DND-41 (cell line): ENCODE measurements at regions not wholly inside any gene's neighbourhood (a gene's known extent, or its start where the extent isn't known, plus 50 kb on each side); places are given as distances from the start of the nearest gene placed in this dataset.

ENCODE experiments used
- ATAC-seq: fragments of 200-7000 bp; cut with Tn5 transposase; 3 replicates; pipeline ENCODE4 v1.9.1; 2021; ENCODE audit warnings: low read depth; ENCODE audit not compliant: insufficient read depth
- DNase-seq: peaks from one replicate; pipeline ENCODE4 v3.0.0-alpha.2; 2020
- H2AFZ ChIP-seq: 2 replicates; pipeline ENCODE4 v1.6.0; 2012; ENCODE audit warnings: low read depth, low read length
- H3K27ac ChIP-seq: 2 replicates; pipeline ENCODE4 v1.5.1; 2012; ENCODE audit warnings: low read length, inconsistent platforms
- H3K27me3 ChIP-seq: fragments of 200-600 bp; sonication (generic); 2 replicates; pipeline ENCODE4 v1.6.0; 2012; ENCODE audit warnings: low read length, mild to moderate bottlenecking, inconsistent platforms; ENCODE audit not compliant: insufficient read depth, poor library complexity
- H3K36me3 ChIP-seq: 2 replicates; pipeline ENCODE4 v1.5.1; 2012; ENCODE audit warnings: low read length, inconsistent platforms; ENCODE audit not compliant: insufficient read depth
- H3K4me1 ChIP-seq: 2 replicates; pipeline ENCODE4 v1.5.1; 2012; ENCODE audit warnings: mild to moderate bottlenecking, low read length; ENCODE audit not compliant: insufficient read depth
- H3K4me2 ChIP-seq: 2 replicates; pipeline ENCODE4 v1.6.0; 2012; ENCODE audit warnings: mild to moderate bottlenecking, moderate library complexity, low read length, inconsistent platforms; ENCODE audit not compliant: insufficient read depth
- H3K4me3 ChIP-seq, 2 experiments: fragments of 200-600 bp in 1 of 2; shearing (Covaris generic) in 1 of 2; 2 replicates each; pipeline ENCODE4 v1.5.1; 2012 to 2016; ENCODE audit warnings: inconsistent platforms in 2 of 2, low read length in 2 of 2, mild to moderate bottlenecking in 2 of 2, low read depth in 1 of 2, moderate library complexity in 1 of 2
- H3K79me2 ChIP-seq: 2 replicates; pipeline ENCODE4 v1.6.0; 2012; ENCODE audit warnings: low read length, inconsistent platforms; ENCODE audit not compliant: insufficient read depth
- H3K9ac ChIP-seq: 2 replicates; pipeline ENCODE4 v1.6.0; 2012; ENCODE audit warnings: low read depth, mild to moderate bottlenecking, inconsistent platforms, low read length, moderate library complexity
- H3K9me3 ChIP-seq: 2 replicates; pipeline ENCODE4 v1.5.1; 2012; ENCODE audit warnings: low read length, moderate library complexity, mild to moderate bottlenecking, inconsistent platforms; ENCODE audit not compliant: insufficient read depth, severe bottlenecking
- H4K20me1 ChIP-seq: 2 replicates; pipeline ENCODE4 v1.6.0; 2012; ENCODE audit warnings: low read length; ENCODE audit not compliant: insufficient read depth
- EZH2 ChIP-seq: IDR thresholded peaks from 3 replicates; pipeline ENCODE4 v1.6.1; 2012; ENCODE audit warnings: borderline replicate concordance, low read depth, mild to moderate bottlenecking, moderate library complexity, low read length, inconsistent platforms; ENCODE audit not compliant: severe bottlenecking
- TF ChIP-seq, protein P1 (sequence below): IDR thresholded peaks from 2 replicates; pipeline ENCODE4 v1.5.1; 2012; ENCODE audit warnings: borderline replicate concordance, low read length, moderate library complexity, mild to moderate bottlenecking; ENCODE audit not compliant: poor library complexity, severe bottlenecking; ENCODE audit errors: extremely low read depth

GRCh38 chr9:2375114-2375513 is 246.5 kb upstream of the VLDLR start:
- no peaks in the 10 kb centered on the region for H3K9me3 ChIP-seq
- H4K20me1 ChIP-seq, result no peaks in the 10 kb centered on the region
- TF ChIP-seq, protein P1, sequence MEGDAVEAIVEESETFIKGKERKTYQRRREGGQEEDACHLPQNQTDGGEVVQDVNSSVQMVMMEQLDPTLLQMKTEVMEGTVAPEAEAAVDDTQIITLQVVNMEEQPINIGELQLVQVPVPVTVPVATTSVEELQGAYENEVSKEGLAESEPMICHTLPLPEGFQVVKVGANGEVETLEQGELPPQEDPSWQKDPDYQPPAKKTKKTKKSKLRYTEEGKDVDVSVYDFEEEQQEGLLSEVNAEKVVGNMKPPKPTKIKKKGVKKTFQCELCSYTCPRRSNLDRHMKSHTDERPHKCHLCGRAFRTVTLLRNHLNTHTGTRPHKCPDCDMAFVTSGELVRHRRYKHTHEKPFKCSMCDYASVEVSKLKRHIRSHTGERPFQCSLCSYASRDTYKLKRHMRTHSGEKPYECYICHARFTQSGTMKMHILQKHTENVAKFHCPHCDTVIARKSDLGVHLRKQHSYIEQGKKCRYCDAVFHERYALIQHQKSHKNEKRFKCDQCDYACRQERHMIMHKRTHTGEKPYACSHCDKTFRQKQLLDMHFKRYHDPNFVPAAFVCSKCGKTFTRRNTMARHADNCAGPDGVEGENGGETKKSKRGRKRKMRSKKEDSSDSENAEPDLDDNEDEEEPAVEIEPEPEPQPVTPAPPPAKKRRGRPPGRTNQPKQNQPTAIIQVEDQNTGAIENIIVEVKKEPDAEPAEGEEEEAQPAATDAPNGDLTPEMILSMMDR, result no peak
- no peak for TF ChIP-seq EZH2
- H3K79me2 ChIP-seq, result no peaks in the 10 kb centered on the region
- H3K27ac ChIP-seq, result no peak overlapping the region
- no peak overlapping the region for H3K4me3 ChIP-seq
- no peak for DNase-seq
- H3K36me3 ChIP-seq, result no peaks in the 10 kb centered on the region
- H3K27me3 ChIP-seq, result no peaks in the 10 kb centered on the region
- no peak overlapping the region for H3K4me2 ChIP-seq
- no peaks in the 10 kb centered on the region for H3K4me1 ChIP-seq
- no peak for ATAC-seq
- H2AFZ ChIP-seq, result no peak overlapping the region
- H3K9ac ChIP-seq, result no peak overlapping the region

DNA sequence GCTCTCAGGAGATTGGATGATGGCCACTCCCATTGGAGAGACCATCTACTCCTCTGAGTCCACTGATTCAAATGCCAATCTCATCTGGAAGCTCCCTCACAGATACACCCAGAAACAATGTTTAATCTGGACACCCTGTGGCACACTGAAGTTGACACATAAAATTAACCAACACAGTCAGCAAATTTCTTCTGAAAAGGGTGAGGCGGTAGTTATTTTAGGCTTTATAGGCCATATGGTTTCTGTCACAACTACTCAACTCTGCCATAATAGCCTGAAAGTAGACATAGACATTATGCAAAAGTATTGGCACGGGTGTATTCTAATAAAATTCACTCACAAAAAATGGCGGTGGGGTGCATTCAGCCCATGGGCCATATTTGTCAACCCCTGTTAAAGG is 244.5 kb upstream of the VLDLR start:
- no peak for TF ChIP-seq EZH2
- TF ChIP-seq, protein P1, result no peak
- no peaks in the 10 kb centered on the region for H3K9me3 ChIP-seq
- H3K4me3 ChIP-seq, result no peak overlapping the region
- ATAC-seq (no peak), DNase-seq (no peak)
- no peaks in the 10 kb centered on the region for H3K36me3 ChIP-seq
- no peaks in the 10 kb centered on the region for H4K20me1 ChIP-seq
- no peaks in the 10 kb centered on the region for H3K27me3 ChIP-seq
- no peak overlapping the region for H2AFZ ChIP-seq
- no peaks in the 10 kb centered on the region for H3K79me2 ChIP-seq
- H3K4me1 ChIP-seq, result no peaks in the 10 kb centered on the region
- no peak overlapping the region for H3K27ac ChIP-seq
- H3K4me2 ChIP-seq, result no peak overlapping the region
- no peak overlapping the region for H3K9ac ChIP-seq

GRCh38 chr9:2377834-2378233 is 243.8 kb upstream of the VLDLR start:
- Histone ChIP-seq H3K9ac (no peak overlapping the region), H3K4me3 (no peak overlapping the region), H2AFZ (no peak overlapping the region), H3K4me1 (no peaks in the 10 kb centered on the region), H3K79me2 (no peaks in the 10 kb centered on the region), H3K27me3 (no peaks in the 10 kb centered on the region), H3K36me3 (no peaks in the 10 kb centered on the region), H3K4me2 (no peak overlapping the region), H3K27ac (no peak overlapping the region), H3K9me3 (no peaks in the 10 kb centered on the region), H4K20me1 (no peaks in the 10 kb centered on the region)
- DNase-seq (no peak), ATAC-seq (no peak)
- no peak for TF ChIP-seq EZH2
- TF ChIP-seq, protein P1, result no peak

- DNase-seq (no peak), ATAC-seq (no peak)
- TF ChIP-seq, protein P1, result no peak
- TF ChIP-seq EZH2, result no peak
- Histone ChIP-seq H3K27me3 (no peaks in the 10 kb centered on the region), H3K9me3 (no peaks in the 10 kb centered on the region), H3K4me1 (no peaks in the 10 kb centered on the region), H3K36me3 (no peaks in the 10 kb centered on the region), H3K9ac (no peak overlapping the region), H3K27ac (no peak overlapping the region), H2AFZ (no peak overlapping the region), H3K4me2 (no peak overlapping the region), H4K20me1 (no peaks in the 10 kb centered on the region), H3K4me3 (no peak overlapping the region), H3K79me2 (no peaks in the 10 kb centered on the region)
Observed at GRCh38 chr9:2378266-2378665, 243.3 kb upstream of the VLDLR start.
